Trophoblast cell (in vitro differentiated cells and primary cell): ENCODE measurements at regions not wholly inside any gene's neighbourhood (a gene's known extent, or its start where the extent isn't known, plus 50 kb on each side); places are given as distances from the start of the nearest gene placed in this dataset.
"Not testable (repeated sequence)": the region's sequence is repeated elsewhere in the genome, so short reads cannot be mapped to it uniquely, and the experiment has no call there.

ENCODE experiments used
- DNase-seq, 2 donors: peaks; one replicate each; pipeline ENCODE4 v3.0.0-alpha.2; 2016
- H2AFZ ChIP-seq: 2 replicates; pipeline ENCODE4 v1.6.1; 2013; ENCODE audit warnings: low read length, moderate library complexity, mild to moderate bottlenecking; ENCODE audit not compliant: insufficient read depth, poor library complexity
- H2AK5ac ChIP-seq: 2 replicates; pipeline ENCODE4 v1.6.1; 2013; ENCODE audit warnings: mild to moderate bottlenecking, low read length
- H2BK120ac ChIP-seq: 2 replicates; pipeline ENCODE4 v1.6.1; 2013; ENCODE audit warnings: low read length, mild to moderate bottlenecking, moderate library complexity; ENCODE audit not compliant: insufficient read depth, poor library complexity
- H2BK12ac ChIP-seq: 2 replicates; pipeline ENCODE4 v1.6.1; 2013; ENCODE audit warnings: mild to moderate bottlenecking, low read length, moderate library complexity
- H2BK5ac ChIP-seq: 2 replicates; pipeline ENCODE4 v1.6.1; 2013; ENCODE audit warnings: low read length, low read depth, moderate library complexity, mild to moderate bottlenecking; ENCODE audit not compliant: poor library complexity
- H3K14ac ChIP-seq: 2 replicates; pipeline ENCODE4 v1.6.1; 2013; ENCODE audit warnings: mild to moderate bottlenecking, low read length
- H3K18ac ChIP-seq: 2 replicates; pipeline ENCODE4 v1.6.1; 2013; ENCODE audit warnings: mild to moderate bottlenecking, low read length
- H3K23ac ChIP-seq: 2 replicates; pipeline ENCODE4 v1.6.1; 2013; ENCODE audit warnings: low read length
- H3K27ac ChIP-seq: 2 replicates; pipeline ENCODE4 v1.5.1; 2013; ENCODE audit warnings: low read depth, mild to moderate bottlenecking, inconsistent platforms, low read length, moderate library complexity
- H3K27me3 ChIP-seq: 2 replicates; pipeline ENCODE4 v1.6.1; 2013; ENCODE audit warnings: inconsistent platforms, mild to moderate bottlenecking, low read length, moderate library complexity; ENCODE audit not compliant: insufficient read depth
- H3K36me3 ChIP-seq, 2 experiments: 1 replicate in 1 of 2; 2 replicates in 1 of 2; pipeline ENCODE4 v1.6.1; 2013; ENCODE audit warnings: low read length in 2 of 2, mild to moderate bottlenecking in 2 of 2, moderate library complexity in 1 of 2; ENCODE audit not compliant: insufficient read depth in 2 of 2, control insufficient read depth in 1 of 2
- H3K4ac ChIP-seq: 2 replicates; pipeline ENCODE4 v1.6.1; 2013; ENCODE audit warnings: low read depth, mild to moderate bottlenecking, low read length, moderate library complexity
- H3K4me1 ChIP-seq, 2 experiments: 1 replicate in 1 of 2; 2 replicates in 1 of 2; pipeline ENCODE4 v1.6.1; 2013; ENCODE audit warnings: low read length in 2 of 2, mild to moderate bottlenecking in 2 of 2, moderate library complexity in 1 of 2; ENCODE audit not compliant: insufficient read depth in 2 of 2, control insufficient read depth in 1 of 2
- H3K4me2 ChIP-seq: 2 replicates; pipeline ENCODE4 v1.6.1; 2013; ENCODE audit warnings: inconsistent platforms, mild to moderate bottlenecking, low read length, moderate library complexity
- H3K4me3 ChIP-seq: 2 replicates; pipeline ENCODE4 v1.5.1; 2013; ENCODE audit warnings: mild to moderate bottlenecking, low read depth, low read length, inconsistent platforms
- H3K79me1 ChIP-seq: one replicate; pipeline ENCODE4 v1.6.1; 2013; ENCODE audit warnings: low read length
- H3K79me2 ChIP-seq: 2 replicates; pipeline ENCODE4 v1.6.1; 2013; ENCODE audit warnings: low read length, mild to moderate bottlenecking; ENCODE audit not compliant: control insufficient read depth, insufficient read depth, poor library complexity
- H3K9ac ChIP-seq: 2 replicates; pipeline ENCODE4 v1.6.1; 2013; ENCODE audit warnings: mild to moderate bottlenecking, low read length
- H3K9me3 ChIP-seq: 2 replicates; pipeline ENCODE4 v1.6.1; 2013; ENCODE audit warnings: low read depth, mild to moderate bottlenecking, control low read depth, inconsistent platforms, low read length; ENCODE audit not compliant: insufficient read depth
- H4K12ac ChIP-seq: 2 replicates; pipeline ENCODE4 v1.6.1; 2013; ENCODE audit warnings: low read depth, mild to moderate bottlenecking, low read length, moderate library complexity
- H4K8ac ChIP-seq: 2 replicates; pipeline ENCODE4 v1.6.1; 2013; ENCODE audit warnings: low read depth, mild to moderate bottlenecking, low read length, moderate library complexity
- H4K91ac ChIP-seq: one replicate; pipeline ENCODE4 v1.6.1; 2013; ENCODE audit warnings: low read depth, mild to moderate bottlenecking, low read length, moderate library complexity
- WGBS: extraction: QIAGEN DNeasy Blood & Tissue Kit; methylation state at CpG from one replicate; pipeline ENCODE4 v1.1.7; 2013; ENCODE audit warnings: missing lambda C conversion rate; ENCODE audit not compliant: insufficient read length, insufficient coverage; ENCODE audit errors: extremely low coverage; 5-methylcytosine and 5-hydroxymethylcytosine counted together

- Histone ChIP-seq H4K12ac (no peak overlapping the region), H3K36me3 (no peaks in the 10 kb centered on the region), H3K27me3 (no peaks in the 10 kb centered on the region), H4K8ac (no peak overlapping the region), H3K18ac (no peak overlapping the region), H3K9ac (no peak overlapping the region), H3K79me1 (no peaks in the 10 kb centered on the region), H3K9me3 (no peaks in the 10 kb centered on the region), H4K91ac (no peak overlapping the region), H2BK120ac (no peak overlapping the region), H2AFZ (no peak overlapping the region), H3K23ac (no peak overlapping the region), H3K4me1 (no peaks in the 10 kb centered on the region), H2BK12ac (no peak overlapping the region), H2AK5ac (no peak overlapping the region), H3K14ac (no peak overlapping the region), H3K4me3 (no peak overlapping the region), H3K4ac (no peak overlapping the region), H3K4me2 (no peak overlapping the region), H2BK5ac (no peak overlapping the region), H3K79me2 (no peaks in the 10 kb centered on the region), H3K27ac (no peak overlapping the region)
- no peak for DNase-seq
- WGBS: no CpG with 5 or more reads among the region's 2 CpGs
Observed at GRCh38 chr20:53809728-53810365, 216.2 kb upstream of the ZNF217 start.

DNA sequence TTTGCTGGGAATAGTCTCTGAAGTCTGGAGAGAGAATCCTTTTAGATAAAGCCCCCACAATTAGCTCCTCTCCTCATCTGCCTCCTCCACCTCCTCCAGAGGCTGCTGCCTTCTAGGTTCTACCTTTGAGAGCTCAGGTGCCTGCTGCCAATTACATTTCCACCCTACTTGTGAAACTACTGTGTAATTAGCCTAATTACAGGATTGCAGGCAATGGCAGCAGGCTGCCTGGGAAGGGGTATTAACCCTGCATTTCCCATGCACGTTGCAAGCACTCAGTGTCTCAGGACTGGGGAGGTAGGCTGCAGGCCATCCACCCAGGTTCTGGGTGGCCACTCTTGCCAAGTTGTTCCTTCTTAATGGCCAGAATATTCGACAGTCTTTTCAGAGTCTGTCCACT, 215.6 kb upstream of the ZNF217 start:
- no CpG with 5 or more reads among the region's 2 CpGs for WGBS
- Histone ChIP-seq H3K27me3 (no peaks in the 10 kb centered on the region), H3K9ac (no peak overlapping the region), H4K8ac (no peak overlapping the region), H2BK12ac (no peak overlapping the region), H3K14ac (no peak overlapping the region), H4K12ac (no peak overlapping the region), H3K4me2 (no peak overlapping the region), H3K9me3 (no peaks in the 10 kb centered on the region), H4K91ac (no peak overlapping the region), H3K4ac (no peak overlapping the region), H3K4me3 (no peak overlapping the region), H2BK120ac (no peak overlapping the region), H3K4me1 (no peaks in the 10 kb centered on the region), H2AK5ac (no peak overlapping the region), H2BK5ac (no peak overlapping the region), H3K79me2 (no peaks in the 10 kb centered on the region), H3K36me3 (no peaks in the 10 kb centered on the region), H3K79me1 (no peaks in the 10 kb centered on the region), H3K23ac (no peak overlapping the region), H3K18ac (no peak overlapping the region), H3K27ac (no peak overlapping the region), H2AFZ (no peak overlapping the region)
- no peak for DNase-seq

DNA sequence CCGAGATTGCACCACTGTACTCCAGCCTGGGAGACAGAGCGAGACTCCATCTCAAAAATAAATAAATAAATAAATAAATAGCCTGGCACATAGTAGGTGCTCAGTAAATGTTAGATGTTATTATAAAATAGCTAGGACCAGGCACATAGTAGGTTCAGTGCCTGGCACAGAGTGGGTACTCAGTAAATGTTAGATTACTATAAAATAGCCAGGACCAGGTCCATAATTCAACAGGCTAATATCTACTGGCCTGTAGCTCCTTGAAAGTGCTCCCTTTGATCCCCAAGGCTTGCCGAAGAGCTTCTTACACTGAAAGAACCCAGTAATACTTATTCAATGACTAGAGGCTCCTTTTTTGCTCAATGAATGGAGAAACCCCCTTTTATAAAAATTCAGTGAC, 215.1 kb upstream of the ZNF217 start:
- Histone ChIP-seq H2BK120ac (no peak overlapping the region), H4K8ac (no peak overlapping the region), H3K4ac (no peak overlapping the region), H3K9ac (no peak overlapping the region), H3K4me2 (no peak overlapping the region), H4K91ac (no peak overlapping the region), H3K4me1 (no peaks in the 10 kb centered on the region), H2BK5ac (no peak overlapping the region), H3K27ac (no peak overlapping the region), H3K27me3 (no peaks in the 10 kb centered on the region), H2AFZ (no peak overlapping the region), H4K12ac (no peak overlapping the region), H3K23ac (no peak overlapping the region), H3K79me2 (no peaks in the 10 kb centered on the region), H3K4me3 (no peak overlapping the region), H3K9me3 (no peaks in the 10 kb centered on the region), H2BK12ac (no peak overlapping the region), H2AK5ac (no peak overlapping the region), H3K36me3 (no peaks in the 10 kb centered on the region), H3K14ac (no peak overlapping the region), H3K18ac (no peak overlapping the region), H3K79me1 (no peaks in the 10 kb centered on the region)
- DNase-seq: no peak
- WGBS: no CpG with 5 or more reads among the region's 3 CpGs

GRCh38 chr20:53808302-53808701, 214.7 kb upstream of the ZNF217 start:
- not testable (repeated sequence) for H3K79me1 ChIP-seq, H3K9me3 ChIP-seq, H3K4me1 ChIP-seq, H3K27ac ChIP-seq, H2AK5ac ChIP-seq, H3K4me2 ChIP-seq, H3K4ac ChIP-seq, H3K9ac ChIP-seq, H2BK120ac ChIP-seq, H3K23ac ChIP-seq, H3K27me3 ChIP-seq, H3K79me2 ChIP-seq, H3K36me3 ChIP-seq, H2BK12ac ChIP-seq, H2AFZ ChIP-seq, H4K12ac ChIP-seq, H3K14ac ChIP-seq, H3K4me3 ChIP-seq, H4K8ac ChIP-seq, H2BK5ac ChIP-seq, H4K91ac ChIP-seq, DNase-seq, H3K18ac ChIP-seq
- no CpG with 5 or more reads among the region's 10 CpGs for WGBS
